GM21619 (cell line): ENCODE measurements at regions not wholly inside any gene's neighbourhood (a gene's known extent, or its start where the extent isn't known, plus 50 kb on each side); places are given as distances from the start of the nearest gene placed in this dataset.

Experiments
- ATAC-seq: cut with Tn5 transposase; IDR thresholded peaks from one replicate; pipeline ENCODE4 v1.9.1; 2021; ENCODE audit not compliant: unreplicated experiment

DNA sequence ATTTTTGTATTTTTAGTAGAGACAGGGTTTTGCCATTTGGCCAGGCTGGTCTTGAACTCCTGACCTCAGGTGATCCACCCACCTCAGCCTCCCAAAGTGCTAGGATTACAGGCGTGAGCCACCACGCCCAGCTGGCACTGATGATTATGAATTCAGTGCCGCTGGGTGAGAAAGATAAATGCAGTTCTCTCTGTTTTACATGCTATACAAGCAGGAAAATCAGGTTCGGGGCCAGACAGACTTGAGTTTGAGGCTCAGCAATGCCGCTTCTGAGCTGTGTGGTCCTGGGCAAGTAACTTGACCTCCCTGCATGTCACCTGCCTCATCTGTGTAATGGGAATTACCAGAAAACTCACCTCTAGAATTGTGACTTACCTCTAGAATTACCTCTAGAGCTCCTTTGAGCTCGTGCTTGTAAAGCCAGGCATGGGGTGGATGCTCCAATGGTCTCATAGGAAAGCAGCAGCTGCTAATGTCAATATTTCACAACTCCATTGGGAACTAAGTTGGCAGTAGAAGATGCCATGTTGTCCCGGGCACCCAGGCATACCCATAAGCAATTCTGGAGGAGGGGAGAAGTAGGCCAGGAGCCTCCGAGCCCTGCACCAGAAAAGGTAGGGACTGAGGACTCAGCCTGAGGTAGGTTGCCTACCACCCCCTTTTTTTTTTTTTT lies 119.8 kb upstream of the SLC25A33 start:
- no peak for ATAC-seq

DNA sequence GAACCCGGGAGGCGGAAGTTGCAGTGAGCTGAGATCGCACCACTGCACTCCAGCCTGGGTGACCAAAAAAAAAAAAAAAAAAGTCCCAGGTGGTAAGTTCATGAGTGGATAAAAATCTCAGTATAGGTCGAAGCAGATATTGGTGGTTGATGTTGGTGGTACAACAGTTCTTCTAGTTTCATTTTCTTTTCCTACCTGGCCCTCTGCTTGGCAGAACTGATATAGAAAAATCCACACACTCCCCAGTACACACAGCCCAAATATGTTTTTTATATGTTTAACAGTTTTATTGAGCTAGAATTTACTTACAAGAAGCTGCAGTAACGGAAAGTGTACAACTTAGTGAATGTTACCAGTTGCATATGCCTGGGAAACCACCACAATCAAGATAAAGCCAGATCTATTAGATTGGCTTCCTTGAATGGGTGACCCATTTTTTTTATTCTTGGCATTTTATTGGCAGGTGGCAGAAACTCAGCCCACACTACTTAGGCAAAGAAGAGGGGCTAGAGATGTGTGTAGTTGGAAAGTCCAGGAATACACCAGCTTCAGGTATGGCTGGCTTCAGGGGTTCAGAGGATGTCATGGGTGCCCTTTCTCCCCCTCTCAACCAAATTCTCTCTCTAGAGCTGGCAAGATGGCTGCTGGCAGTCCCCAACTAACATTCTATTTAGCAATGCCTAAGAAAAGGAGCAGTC lies 118.3 kb upstream of the SLC25A33 start:
- ATAC-seq, result no peak

DNA sequence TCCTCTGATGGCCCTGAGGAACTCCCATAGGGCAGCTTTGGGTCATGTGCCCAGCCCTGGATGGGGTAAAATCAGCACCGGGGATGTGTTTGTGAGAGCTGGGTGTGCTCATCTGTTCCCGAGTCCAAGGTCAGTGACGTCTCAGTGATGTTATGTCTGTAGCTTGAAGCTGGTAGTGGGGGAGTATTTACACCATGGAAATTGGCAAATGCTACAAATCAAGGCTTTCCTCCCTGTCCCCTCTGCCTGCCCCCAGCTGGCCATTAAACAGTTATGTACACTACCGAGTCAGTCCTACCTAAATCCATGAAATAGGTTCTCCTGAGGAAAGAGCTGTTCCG lies 117.8 kb upstream of the SLC25A33 start:
- ATAC-seq, result no peak

DNA sequence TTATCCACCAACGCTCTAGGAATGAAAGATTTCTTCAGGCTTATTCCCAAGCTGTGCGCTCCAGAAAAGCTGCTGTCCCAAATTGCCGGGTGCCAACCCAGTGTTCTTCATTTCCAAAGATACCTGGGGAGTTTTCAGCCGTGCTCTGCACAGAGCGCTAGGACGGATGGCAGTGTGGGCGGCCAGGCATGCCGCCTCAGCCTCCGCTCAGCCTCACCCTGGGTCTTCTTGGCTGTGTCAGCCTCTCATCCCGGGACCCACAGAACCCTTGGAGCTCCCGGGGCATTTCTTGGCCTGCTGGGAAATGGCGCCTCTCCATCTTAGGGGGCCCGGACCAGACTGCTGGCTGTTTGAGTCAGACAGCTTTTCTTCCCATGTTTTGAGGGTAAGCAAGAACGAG lies 116.9 kb upstream of the SLC25A33 start:
- no peak for ATAC-seq

GRCh38 chr1:9422911-9423505 lies 116.3 kb upstream of the SLC25A33 start:
- ATAC-seq, result no peak

- ATAC-seq, result no peak
These were observed 115.0 kb upstream of the SLC25A33 start for GRCh38 chr1:9424261-9424660.

DNA sequence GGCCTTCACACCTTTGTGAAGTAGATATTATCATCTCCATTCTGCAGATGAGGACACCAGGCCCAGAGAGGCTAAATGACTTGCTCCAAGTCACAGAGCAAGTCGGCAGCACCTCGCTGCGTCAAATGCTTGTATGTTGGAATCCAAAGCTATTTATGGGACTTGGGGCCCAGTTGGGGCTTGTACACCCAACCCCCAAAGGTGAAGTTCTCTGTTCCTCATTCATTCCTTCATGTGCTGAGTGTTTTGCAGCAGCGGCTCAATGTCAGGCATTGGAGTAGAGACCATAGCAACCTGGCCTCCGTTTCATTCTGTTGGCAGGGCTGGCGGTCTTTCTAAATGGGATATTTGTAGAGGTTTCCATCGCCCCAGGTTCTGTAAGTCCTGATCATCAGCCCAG lies 113.4 kb upstream of the SLC25A33 start:
- no peak for ATAC-seq

- peak; percentile 59 for ATAC-seq
These were observed 113.0 kb upstream of the SLC25A33 start for GRCh38 chr1:9426291-9426711.

GRCh38 chr1:9427388-9427787 lies 111.9 kb upstream of the SLC25A33 start:
- no peak for ATAC-seq

DNA sequence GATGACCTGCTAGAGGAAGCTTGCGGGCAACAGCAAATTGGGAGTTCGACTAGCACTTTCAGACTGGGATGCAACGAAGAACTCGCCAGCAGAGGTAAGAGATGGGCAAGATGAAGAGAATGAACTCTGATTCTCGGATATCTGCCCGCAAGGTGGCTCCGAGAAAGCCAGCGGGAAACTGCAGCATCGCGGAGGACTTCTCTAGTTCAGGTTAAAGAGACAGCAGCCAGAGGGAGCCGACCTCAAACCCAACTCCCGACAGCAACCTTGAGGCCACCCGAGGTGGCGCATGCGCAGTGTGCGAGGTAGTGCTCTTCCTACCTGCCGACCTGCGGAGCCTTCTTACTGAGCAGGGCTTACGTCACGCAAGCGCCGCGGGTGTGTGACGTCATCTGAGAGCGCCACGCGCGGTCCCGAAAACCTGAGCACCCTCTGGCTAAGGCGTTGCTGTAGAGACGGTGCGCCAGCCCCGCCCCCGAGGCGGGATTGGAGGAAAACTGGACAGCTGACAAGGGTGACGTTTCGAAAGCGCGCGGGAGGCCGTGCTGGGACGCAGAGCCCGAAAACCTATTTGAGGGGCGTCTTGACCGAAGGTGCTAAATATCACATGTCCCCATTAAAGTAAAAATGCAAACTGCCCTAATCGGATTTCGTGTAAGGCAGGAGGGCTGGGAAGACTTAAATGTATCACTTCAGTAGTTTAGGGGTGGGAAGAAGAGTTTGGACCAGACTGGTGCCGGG lies 110.5 kb upstream of the SLC25A33 start:
- ATAC-seq, result peak; percentile 66

DNA sequence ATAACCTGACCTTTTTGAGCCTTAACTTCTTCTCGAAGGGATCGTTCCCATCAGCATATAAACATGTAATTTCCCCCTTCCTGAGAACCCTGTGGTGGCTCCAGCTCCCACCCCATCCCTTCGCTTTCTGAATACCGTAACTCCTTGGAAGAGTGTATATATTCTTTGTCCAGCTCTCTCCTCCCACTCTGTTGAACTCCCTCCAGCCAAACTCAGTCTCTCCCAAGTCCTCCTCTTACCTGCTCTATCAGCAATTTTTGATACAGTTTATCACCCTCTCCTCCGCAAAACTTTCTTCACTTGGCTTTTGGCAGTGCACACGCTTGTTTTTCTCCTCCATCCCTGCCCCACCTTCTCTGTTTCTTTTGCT lies 109.9 kb upstream of the SLC25A33 start:
- ATAC-seq, result no peak

DNA sequence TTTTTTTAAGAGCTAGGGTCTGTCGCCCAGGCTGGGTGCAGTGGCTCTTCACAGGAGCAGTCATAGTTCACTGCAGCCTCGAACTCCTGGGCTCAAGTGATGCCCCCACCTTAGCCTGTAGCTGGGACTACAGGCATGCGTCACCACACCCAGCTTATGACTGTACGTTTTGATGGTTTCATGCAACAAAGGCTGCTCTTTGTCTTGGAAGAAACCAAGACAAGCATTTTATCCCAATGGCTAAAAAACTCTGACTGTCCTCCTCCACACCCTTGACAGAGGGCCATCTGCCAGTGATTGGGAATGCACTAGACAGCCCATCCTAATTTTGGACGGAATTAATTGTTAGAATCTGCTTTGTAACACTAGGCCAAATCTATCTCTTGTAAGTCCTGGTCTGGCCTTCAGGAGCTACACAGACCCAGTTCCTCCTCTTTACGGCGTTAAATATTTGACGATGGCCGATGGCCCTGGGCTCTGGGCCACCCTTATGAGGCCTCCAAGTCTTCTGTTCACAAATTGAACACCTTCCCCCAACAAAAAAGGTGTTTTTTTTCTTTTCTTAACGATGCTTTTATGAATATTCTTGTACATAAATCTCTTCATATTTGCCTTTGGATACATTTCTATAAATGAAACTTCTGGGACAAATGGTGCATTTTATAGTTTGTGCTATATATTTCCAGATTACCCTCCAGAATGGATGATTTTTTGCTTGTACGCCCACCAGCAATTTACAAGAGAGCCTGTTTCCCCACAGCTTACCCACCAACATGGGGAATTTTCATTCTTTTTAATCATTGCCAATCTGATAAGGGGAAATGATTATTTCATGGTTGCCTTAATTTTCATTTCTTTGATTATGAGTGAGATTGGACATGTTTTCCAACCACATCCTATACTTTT lies 104.8 kb upstream of the SLC25A33 start:
- no peak for ATAC-seq

- no peak for ATAC-seq
These were observed 104.1 kb upstream of the SLC25A33 start for GRCh38 chr1:9435153-9435636.

- ATAC-seq, result no peak
These were observed 103.2 kb upstream of the SLC25A33 start for GRCh38 chr1:9435854-9436640.

DNA sequence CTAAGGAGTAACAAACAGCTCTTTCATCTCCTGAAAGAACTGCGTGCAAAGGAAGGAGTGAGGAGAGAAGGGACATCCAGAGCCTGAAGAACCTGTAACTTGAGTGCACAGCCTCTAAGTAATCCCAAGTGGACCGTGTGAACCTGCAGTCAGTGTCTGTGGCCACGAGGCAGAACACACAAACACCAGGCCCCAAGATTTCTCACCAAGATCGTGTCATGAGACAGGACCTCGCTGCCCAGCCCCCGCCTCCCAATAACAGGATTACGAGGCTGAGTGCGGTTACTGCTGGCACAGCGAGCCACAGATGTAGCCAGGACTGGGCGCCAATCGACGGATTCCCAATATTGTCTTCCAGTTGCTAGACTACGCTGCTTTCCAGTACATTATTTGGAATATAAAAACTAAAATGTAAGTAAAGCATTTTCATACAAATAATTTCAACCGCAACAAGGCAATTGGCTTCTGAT lies 101.3 kb upstream of the SLC25A33 start:
- ATAC-seq, result no peak

DNA sequence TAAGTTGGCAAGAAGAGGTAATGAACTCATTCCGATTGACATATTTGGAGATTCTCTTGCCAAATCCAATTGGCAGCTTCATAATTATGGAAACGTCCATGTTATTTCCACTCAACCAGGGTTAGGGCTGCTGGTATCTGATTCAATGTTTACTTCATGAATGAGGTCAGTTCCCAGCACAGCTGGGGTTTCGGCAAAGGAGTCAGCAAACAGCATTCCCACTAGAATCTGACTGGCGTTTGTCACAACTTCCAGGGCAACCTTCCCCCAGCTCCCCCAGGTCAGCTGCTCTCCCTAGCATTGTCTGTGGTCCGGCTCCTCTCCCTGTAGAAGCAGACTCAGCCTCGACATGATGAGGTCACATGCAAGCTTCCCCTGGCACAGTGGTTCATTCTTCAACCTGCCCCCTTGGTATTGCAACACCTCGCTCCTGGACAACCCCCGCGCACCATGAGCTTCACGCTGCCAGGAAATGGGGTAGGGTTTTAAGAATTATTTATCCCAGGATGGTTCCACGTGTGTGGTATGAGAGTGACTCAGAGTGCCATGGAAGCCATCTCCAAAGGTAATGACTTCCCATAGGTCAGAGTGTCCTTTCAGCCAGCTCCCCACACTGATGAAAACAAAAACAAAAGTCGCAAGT lies 100.7 kb upstream of the SLC25A33 start:
- no peak for ATAC-seq

DNA sequence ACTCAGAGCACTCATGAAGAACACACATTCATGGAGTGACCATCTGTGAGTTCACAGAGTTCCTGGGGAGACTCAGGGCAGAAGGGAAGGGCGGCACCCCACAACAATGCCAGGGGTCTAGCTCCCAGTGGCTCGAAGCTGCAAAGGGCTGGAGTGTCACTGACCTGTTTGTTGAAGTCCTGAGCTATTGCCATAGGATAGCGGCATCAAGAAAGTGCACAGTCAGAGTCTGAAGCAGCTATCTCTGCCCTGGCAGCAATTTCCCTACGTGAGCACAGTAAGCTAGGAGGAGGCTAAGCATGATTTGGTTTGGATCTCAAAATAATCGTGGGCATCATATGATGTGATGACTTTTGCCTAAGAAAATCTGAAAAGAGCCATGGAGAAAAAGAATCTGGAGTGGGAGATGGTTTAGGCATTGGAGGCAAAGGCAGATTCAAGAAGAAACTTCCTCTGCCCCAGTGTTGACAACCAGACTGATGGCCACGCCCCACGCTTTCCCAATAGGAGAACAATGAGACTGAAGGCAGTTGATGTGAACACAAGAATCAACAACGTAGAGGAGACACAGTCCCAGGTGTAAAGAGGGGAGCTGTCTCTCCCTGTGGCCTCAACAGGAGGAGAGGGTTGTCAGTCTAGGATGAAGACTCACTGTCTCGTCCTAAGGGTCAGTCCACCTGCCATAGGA lies 100.0 kb upstream of the SLC25A33 start:
- ATAC-seq, result no peak

DNA sequence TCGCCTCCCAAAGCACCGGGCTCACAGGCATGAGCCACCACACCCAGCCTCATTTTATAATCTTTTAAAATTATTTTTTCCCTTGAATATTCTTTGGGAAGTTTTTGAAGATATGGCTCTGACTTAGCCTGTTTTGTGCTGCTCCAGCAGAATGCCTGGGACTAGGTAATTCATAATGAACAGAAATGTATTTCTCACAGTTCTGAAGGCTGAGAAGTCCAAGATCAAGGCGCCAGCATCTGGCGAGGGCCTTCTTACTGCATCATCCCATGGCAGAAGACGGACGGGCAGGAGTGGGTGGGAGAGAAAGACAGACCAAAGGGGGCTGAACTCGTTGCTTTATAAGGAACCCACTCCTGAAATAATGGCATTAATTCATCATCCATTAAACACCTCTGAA lies 99.0 kb upstream of the SLC25A33 start:
- no peak for ATAC-seq

GRCh38 chr1:9440763-9441194 lies 98.5 kb upstream of the SLC25A33 start:
- no peak for ATAC-seq
